ENCODE measurements at regions not wholly inside any gene's neighbourhood (a gene's known extent, or its start where the extent isn't known, plus 50 kb on each side); places are given as distances from the start of the nearest gene placed in this dataset.

DNA sequence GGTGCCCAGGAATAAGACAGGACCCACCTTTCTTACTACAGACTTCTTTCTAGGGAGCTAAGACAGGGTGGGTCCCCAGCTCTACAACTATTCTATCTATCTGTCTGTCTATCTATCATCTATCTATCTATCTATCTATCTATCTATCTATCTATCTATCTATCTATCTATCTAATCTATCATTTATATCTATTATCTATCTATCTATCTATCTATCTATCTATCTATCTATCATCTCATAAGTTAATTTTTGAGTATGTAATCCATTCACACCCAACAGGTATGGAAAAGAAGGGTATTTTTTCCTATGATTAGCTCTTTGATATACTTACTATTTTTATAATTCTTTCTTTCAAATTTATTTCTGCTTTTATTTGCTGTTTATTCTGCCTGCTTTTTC lies 55.9 kb downstream of the BAMBI start:
- Mint-ChIP-seq H3K27me3 (ENCODE audit: insufficient read depth) (no peaks in the 10 kb centered on the region; the same call in 1 of the 2 replicates), H3K27ac (no peak overlapping the region), H3K4me3 (no peak overlapping the region), H3K4me1 (ENCODE audit: low read depth) (peaks cover 24% of the 10 kb centered on the region), H3K36me3 (ENCODE audit: low read depth) (peaks cover 4% of the 10 kb centered on the region; the same call in 1 of the 2 replicates), H3K9me3 (peaks cover 21% of the 10 kb centered on the region)
- TF ChIP-seq, protein P1, sequence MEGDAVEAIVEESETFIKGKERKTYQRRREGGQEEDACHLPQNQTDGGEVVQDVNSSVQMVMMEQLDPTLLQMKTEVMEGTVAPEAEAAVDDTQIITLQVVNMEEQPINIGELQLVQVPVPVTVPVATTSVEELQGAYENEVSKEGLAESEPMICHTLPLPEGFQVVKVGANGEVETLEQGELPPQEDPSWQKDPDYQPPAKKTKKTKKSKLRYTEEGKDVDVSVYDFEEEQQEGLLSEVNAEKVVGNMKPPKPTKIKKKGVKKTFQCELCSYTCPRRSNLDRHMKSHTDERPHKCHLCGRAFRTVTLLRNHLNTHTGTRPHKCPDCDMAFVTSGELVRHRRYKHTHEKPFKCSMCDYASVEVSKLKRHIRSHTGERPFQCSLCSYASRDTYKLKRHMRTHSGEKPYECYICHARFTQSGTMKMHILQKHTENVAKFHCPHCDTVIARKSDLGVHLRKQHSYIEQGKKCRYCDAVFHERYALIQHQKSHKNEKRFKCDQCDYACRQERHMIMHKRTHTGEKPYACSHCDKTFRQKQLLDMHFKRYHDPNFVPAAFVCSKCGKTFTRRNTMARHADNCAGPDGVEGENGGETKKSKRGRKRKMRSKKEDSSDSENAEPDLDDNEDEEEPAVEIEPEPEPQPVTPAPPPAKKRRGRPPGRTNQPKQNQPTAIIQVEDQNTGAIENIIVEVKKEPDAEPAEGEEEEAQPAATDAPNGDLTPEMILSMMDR (IDR thresholded peaks at IDR 0.05), result no peak
- no peak for DNase-seq

DNA sequence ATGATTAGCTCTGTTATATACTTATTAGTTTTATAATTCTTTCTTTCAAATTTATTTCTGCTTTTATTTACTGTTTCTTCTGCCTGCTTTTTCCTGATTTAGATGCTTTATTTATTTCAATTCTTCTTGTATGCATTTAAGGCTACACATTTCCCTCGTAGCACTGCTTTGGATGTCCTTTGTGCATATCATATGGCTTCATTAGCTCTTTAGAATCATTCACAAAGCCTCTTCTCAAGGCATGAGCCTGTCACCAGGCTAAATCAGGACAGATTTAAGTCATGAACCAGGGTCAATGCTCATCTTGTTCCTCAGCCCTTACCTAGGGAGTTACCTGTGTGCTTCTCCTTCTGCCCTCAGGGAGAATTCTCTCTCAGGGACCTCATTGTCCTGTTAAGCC lies 56.3 kb downstream of the BAMBI start:
- peaks cover 4% of the 10 kb centered on the region; the same call in 1 of the 2 replicates for H3K36me3 Mint-ChIP-seq (ENCODE audit: low read depth)
- no peak overlapping the region for H3K27ac Mint-ChIP-seq
- DNase-seq, result no peak
- H3K9me3 Mint-ChIP-seq, result peaks cover 21% of the 10 kb centered on the region
- H3K4me1 Mint-ChIP-seq (ENCODE audit: low read depth), result peaks cover 24% of the 10 kb centered on the region
- TF ChIP-seq, protein P1 (IDR thresholded peaks at IDR 0.05), result no peak
- H3K4me3 Mint-ChIP-seq, result no peak overlapping the region
- peaks cover 1% of the 10 kb centered on the region; the same call in 1 of the 2 replicates for H3K27me3 Mint-ChIP-seq (ENCODE audit: insufficient read depth)

DNA sequence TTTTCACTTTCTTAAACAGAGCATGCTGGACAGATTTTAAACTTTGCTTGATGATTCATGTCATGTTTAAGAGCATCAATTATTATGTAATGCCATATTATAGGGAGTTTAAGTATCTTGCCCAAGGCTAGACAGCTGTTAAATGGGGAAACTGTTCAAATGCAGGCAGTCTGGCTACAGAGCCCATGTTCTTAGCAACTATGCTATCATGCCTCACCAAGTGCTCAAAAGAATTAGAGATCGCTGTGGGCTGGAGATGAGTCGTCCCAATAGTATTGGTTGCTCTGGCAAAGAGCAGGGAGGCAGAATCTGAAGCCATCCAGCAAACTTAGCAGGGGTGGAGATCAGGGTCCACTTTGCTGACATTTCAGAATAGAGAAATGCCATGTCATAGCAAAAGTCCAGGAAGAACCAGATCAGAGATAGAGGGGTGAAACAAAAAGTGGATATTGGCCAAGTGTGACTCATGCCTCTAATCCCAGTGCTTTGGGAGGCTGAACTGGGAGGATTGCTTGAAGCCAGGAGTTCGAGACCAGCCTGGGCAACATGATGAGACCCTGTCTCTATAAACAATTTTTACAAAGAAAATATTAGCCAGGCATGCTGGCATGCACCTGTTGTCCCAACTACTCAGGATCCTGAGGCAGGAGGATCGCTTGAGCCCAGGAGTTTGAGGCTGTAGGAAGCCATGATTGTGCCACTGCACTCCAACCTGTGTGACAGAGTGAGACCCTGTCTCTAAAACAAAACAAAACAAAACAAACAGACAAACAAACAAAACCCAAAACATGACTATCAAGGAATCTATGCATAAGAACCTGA lies 57.8 kb downstream of the BAMBI start:
- peak; percentile 90 for DNase-seq
- no peak overlapping the region for H3K4me3 Mint-ChIP-seq
- H3K27me3 Mint-ChIP-seq (ENCODE audit: insufficient read depth), result peaks cover 6% of the 10 kb centered on the region
- peak overlapping the region; percentile 74 for H3K27ac Mint-ChIP-seq
- peaks cover 19% of the 10 kb centered on the region for H3K4me1 Mint-ChIP-seq (ENCODE audit: low read depth)
- H3K9me3 Mint-ChIP-seq, result peaks cover 21% of the 10 kb centered on the region
- H3K36me3 Mint-ChIP-seq (ENCODE audit: low read depth), result peaks cover 4% of the 10 kb centered on the region; the same call in 1 of the 2 replicates
- TF ChIP-seq, protein P1 (IDR thresholded peaks at IDR 0.05), result no peak

DNA sequence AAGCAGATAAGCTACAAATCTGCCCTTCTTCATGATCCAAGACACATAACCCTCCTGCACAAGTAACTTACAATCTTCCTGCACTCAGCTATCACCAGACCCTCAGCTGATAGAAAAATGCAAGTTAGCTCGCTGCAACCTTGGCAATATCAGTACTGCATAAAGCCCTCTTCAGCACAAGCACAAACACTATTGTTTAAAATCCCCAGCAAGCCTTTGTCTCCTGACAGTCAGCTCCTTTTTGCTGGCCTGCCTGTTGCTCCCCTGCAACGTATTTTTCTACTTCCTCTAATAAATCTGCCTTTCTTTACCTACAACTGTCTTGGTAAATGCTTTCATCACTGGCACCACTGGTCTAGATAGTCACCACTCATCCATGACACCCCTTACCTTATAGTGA lies 59.8 kb downstream of the BAMBI start:
- TF ChIP-seq, protein P1 (IDR thresholded peaks at IDR 0.05), result no peak
- no peak overlapping the region for H3K27ac Mint-ChIP-seq
- peaks cover 8% of the 10 kb centered on the region for H3K4me1 Mint-ChIP-seq (ENCODE audit: low read depth)
- H3K27me3 Mint-ChIP-seq (ENCODE audit: insufficient read depth), result peaks cover 9% of the 10 kb centered on the region
- peaks cover 19% of the 10 kb centered on the region for H3K9me3 Mint-ChIP-seq
- H3K36me3 Mint-ChIP-seq (ENCODE audit: low read depth), result peaks cover 4% of the 10 kb centered on the region; the same call in 1 of the 2 replicates
- no peak overlapping the region for H3K4me3 Mint-ChIP-seq
- no peak for DNase-seq

DNA sequence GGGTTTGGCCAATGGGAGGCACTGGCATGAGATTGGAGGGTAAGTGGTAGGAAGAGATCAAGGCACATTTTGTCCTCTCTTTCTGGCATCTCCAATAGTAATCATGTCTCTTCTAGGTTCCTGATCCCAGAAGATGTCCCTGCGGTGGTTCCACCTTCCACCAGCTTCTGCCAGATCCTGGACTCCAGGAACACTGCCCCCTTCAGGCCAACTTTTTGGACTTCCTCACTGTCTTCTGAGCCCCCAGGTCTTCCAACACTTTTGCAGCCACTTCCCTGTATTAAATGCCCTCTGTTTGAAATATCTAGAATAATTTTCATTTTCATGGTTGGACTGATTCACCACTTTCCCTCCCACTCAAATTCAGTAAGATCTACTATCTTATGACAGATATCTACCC lies 60.9 kb downstream of the BAMBI start:
- Mint-ChIP-seq H3K27me3 (ENCODE audit: insufficient read depth) (peaks cover 9% of the 10 kb centered on the region), H3K27ac (no peak overlapping the region), H3K4me3 (no peak overlapping the region), H3K9me3 (peaks cover 14% of the 10 kb centered on the region), H3K4me1 (ENCODE audit: low read depth) (peaks cover 8% of the 10 kb centered on the region), H3K36me3 (ENCODE audit: low read depth) (peaks cover 4% of the 10 kb centered on the region; the same call in 1 of the 2 replicates)
- TF ChIP-seq, protein P1 (IDR thresholded peaks at IDR 0.05), result peak; percentile 56
- no peak for DNase-seq

All from HFFc6 (cell line).